ENCODE measurements at regions not wholly inside any gene's neighbourhood (a gene's known extent, or its start where the extent isn't known, plus 50 kb on each side); places are given as distances from the start of the nearest gene placed in this dataset.

DNA sequence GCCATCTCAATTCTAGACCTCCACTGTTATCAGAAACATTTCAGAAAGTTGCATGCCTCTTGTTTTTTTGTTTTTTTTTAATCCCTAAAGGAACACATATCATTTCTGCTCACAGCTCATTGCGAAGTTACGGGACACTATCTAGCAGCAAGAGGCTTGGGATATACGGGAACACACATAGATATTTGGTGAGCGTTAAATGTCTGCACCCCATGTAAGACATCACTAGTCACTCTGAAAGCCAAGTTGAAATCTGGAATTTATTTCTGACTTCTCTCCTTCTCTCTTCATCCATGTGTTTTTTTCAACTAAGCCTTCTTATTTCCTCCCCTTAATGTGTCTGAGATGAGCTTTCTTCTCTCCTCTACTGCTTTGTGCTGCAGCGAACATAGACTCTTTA is 683.7 kb downstream of the PDHA2 start (continued):
- TF ChIP-seq, protein P1, sequence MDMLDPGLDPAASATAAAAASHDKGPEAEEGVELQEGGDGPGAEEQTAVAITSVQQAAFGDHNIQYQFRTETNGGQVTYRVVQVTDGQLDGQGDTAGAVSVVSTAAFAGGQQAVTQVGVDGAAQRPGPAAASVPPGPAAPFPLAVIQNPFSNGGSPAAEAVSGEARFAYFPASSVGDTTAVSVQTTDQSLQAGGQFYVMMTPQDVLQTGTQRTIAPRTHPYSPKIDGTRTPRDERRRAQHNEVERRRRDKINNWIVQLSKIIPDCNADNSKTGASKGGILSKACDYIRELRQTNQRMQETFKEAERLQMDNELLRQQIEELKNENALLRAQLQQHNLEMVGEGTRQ (IDR thresholded peaks at IDR 0.05; ENCODE audit: borderline replicate concordance, low read depth, low read length): no peak
- no peak for TF ChIP-seq BACH1 (IDR thresholded peaks at IDR 0.05; ENCODE audit: borderline replicate concordance)
- no peak for TF ChIP-seq MTA2 (IDR thresholded peaks at IDR 0.05; ENCODE audit: low read depth)
- TF ChIP-seq HDGF (IDR thresholded peaks at IDR 0.05): no peak
- TF ChIP-seq, protein P2, sequence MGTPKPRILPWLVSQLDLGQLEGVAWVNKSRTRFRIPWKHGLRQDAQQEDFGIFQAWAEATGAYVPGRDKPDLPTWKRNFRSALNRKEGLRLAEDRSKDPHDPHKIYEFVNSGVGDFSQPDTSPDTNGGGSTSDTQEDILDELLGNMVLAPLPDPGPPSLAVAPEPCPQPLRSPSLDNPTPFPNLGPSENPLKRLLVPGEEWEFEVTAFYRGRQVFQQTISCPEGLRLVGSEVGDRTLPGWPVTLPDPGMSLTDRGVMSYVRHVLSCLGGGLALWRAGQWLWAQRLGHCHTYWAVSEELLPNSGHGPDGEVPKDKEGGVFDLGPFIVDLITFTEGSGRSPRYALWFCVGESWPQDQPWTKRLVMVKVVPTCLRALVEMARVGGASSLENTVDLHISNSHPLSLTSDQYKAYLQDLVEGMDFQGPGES (IDR thresholded peaks at IDR 0.05): no peak
- TF ChIP-seq MYC (IDR thresholded peaks at IDR 0.05; ENCODE audit: insufficient read depth, insufficient read length, insufficient replicate concordance, low read length, severe bottlenecking): no peak

DNA sequence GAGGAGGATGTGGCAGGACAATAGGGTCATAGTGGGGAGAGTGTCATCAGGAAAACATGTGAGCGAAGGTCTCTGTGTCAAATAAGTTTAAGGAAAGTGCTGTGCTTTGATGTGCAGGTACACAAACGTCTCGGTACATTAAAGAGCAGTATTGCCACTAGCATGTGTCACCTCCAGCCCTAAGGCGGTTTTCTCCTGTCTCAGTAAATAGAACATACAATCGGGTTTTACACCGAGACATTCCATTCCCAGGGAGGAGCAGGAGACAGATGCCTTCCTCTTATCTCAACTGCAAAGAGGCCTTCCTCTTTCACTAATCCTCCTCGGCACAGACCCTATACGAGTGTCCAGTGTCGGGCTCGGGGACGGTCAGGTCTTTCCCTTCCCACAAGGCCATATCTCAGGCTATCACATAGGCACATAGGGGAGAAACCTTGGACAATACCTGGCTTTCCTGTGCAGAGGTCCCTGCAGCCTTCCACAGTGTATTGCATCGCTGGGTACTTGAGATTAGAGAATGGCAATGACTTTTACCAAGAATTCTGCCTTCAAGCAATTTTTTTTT is 684.5 kb downstream of the PDHA2 start:
- TF ChIP-seq CEBPB (IDR thresholded peaks at IDR 0.05; ENCODE audit: borderline replicate concordance in 1 of 2, low read depth in 2 of 2, low read length in 2 of 2): no peak
- TF ChIP-seq RFX5 (IDR thresholded peaks at IDR 0.05; ENCODE audit: low read depth, low read length): no peak
- TF ChIP-seq, protein P3, sequence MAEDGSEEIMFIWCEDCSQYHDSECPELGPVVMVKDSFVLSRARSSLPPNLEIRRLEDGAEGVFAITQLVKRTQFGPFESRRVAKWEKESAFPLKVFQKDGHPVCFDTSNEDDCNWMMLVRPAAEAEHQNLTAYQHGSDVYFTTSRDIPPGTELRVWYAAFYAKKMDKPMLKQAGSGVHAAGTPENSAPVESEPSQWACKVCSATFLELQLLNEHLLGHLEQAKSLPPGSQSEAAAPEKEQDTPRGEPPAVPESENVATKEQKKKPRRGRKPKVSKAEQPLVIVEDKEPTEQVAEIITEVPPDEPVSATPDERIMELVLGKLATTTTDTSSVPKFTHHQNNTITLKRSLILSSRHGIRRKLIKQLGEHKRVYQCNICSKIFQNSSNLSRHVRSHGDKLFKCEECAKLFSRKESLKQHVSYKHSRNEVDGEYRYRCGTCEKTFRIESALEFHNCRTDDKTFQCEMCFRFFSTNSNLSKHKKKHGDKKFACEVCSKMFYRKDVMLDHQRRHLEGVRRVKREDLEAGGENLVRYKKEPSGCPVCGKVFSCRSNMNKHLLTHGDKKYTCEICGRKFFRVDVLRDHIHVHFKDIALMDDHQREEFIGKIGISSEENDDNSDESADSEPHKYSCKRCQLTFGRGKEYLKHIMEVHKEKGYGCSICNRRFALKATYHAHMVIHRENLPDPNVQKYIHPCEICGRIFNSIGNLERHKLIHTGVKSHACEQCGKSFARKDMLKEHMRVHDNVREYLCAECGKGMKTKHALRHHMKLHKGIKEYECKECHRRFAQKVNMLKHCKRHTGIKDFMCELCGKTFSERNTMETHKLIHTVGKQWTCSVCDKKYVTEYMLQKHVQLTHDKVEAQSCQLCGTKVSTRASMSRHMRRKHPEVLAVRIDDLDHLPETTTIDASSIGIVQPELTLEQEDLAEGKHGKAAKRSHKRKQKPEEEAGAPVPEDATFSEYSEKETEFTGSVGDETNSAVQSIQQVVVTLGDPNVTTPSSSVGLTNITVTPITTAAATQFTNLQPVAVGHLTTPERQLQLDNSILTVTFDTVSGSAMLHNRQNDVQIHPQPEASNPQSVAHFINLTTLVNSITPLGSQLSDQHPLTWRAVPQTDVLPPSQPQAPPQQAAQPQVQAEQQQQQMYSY (CRISPR knock-in tag; IDR thresholded peaks at IDR 0.05): no peak
- TF ChIP-seq RB1 (IDR thresholded peaks at IDR 0.05; ENCODE audit: borderline replicate concordance): no peak
- TF ChIP-seq CHD4 (IDR thresholded peaks at IDR 0.05): no peak
- no peak for TF ChIP-seq NFYB (IDR thresholded peaks at IDR 0.05; ENCODE audit: insufficient read depth, low read depth, low read length)
- ATAC-seq: no peak
- H3K9me3 ChIP-seq (replicated peaks; ENCODE audit: control insufficient read depth, insufficient read depth, low read length): no peaks in the 10 kb centered on the region; the same call in 2 of the 3 replicates
- H3K27ac ChIP-seq (ENCODE audit: control insufficient read depth, insufficient read depth): no peak overlapping the region
- no peak overlapping the region for H3K4me3 ChIP-seq
- H4K20me1 ChIP-seq (ENCODE audit: control insufficient read depth, insufficient read depth): no peaks in the 10 kb centered on the region
- intact Hi-C loops (cut with micrococcal nuclease; ENCODE audit: unreplicated experiment): no loop called here
- POLR2A ChIA-PET: no interaction called here
- CTCF ChIA-PET: no interaction called here
- H3K27me3 ChIP-seq (replicated peaks in 1 of 2; ENCODE audit: control insufficient read depth in 2 of 2, insufficient read depth in 2 of 2, low read length in 1 of 2): no peaks in the 10 kb centered on the region
- 28% methylated on average over 12 of the region's 12 CpGs for WGBS (ENCODE audit: insufficient coverage, insufficient replicate concordance, low lambda C conversion rate, missing lambda C conversion rate)
- H3K4me1 ChIP-seq (ENCODE audit: control insufficient read depth, insufficient read depth, low read length): no peaks in the 10 kb centered on the region
- H3K9ac ChIP-seq (ENCODE audit: control insufficient read depth, insufficient read depth, low read length): no peak overlapping the region
- FAIRE-seq: no peak
- SMC1A ChIA-PET (ENCODE audit: uncharacterized antibody, unreplicated experiment): interaction anchor here (1.0 kb wide), 1 partner anchor 18 kb away, joined by 3 read pairs; no protein-coding TSS in a partner anchor
- in situ Hi-C loops (cut with MboI): no loop called here
- RAD21 ChIA-PET (ENCODE audit: unreplicated experiment): no interaction called here
- no peak for DNase-seq (ENCODE audit: low read depth, low spot score)
- no peaks in the 10 kb centered on the region for H3K36me3 ChIP-seq (ENCODE audit: control insufficient read depth in 2 of 2, insufficient read depth in 2 of 2, low read length in 1 of 2)
- BruUV-seq (replicated peaks): no TSS peak
- no peak overlapping the region for H2AFZ ChIP-seq (ENCODE audit: control insufficient read depth, low read depth, low read length)
- no peak overlapping the region for H3K4me2 ChIP-seq (ENCODE audit: control insufficient read depth, insufficient read depth)
- H3K79me2 ChIP-seq (ENCODE audit: control insufficient read depth, insufficient read depth, low read length): no peaks in the 10 kb centered on the region

Measured in GM12878 (cell line).